HFF-Myc (cell line): ENCODE measurements at regions not wholly inside any gene's neighbourhood (a gene's known extent, or its start where the extent isn't known, plus 50 kb on each side); places are given as distances from the start of the nearest gene placed in this dataset.

Experiments used
- DNase-seq: peaks from one replicate; pipeline ENCODE4 v3.0.0-alpha.2; 2011; ENCODE audit warnings: low read depth; ENCODE audit errors: extremely low read depth
- H3K4me3 ChIP-seq: replicated peaks from 2 replicates; pipeline ENCODE4 v1.5.1; 2011; ENCODE audit warnings: low read depth, mild to moderate bottlenecking, control low read depth, low read length
- CTCF ChIP-seq: IDR thresholded peaks from 2 replicates; pipeline ENCODE4 v1.5.1; 2012; ENCODE audit warnings: mild to moderate bottlenecking, low read depth, low read length, control low read depth; ENCODE audit errors: missing control alignments

- DNase-seq, result no peak
- no peak for TF ChIP-seq CTCF
- H3K4me3 ChIP-seq, result no peak overlapping the region
Observed at GRCh38 chr14:87175175-87175574, 817.8 kb downstream of the GALC start.

GRCh38 chr14:87171141-87171540 lies 821.8 kb downstream of the GALC start:
- H3K4me3 ChIP-seq, result no peak overlapping the region
- DNase-seq, result no peak
- TF ChIP-seq CTCF, result no peak

GRCh38 chr14:87170179-87170578 lies 822.8 kb downstream of the GALC start:
- no peak for TF ChIP-seq CTCF
- DNase-seq, result no peak

GRCh38 chr14:87169362-87169761 lies 823.6 kb downstream of the GALC start:
- no peak overlapping the region for H3K4me3 ChIP-seq
- no peak for TF ChIP-seq CTCF
- DNase-seq, result no peak

More at GRCh38 chr14:87170179-87170578, 822.8 kb downstream of the GALC start:
- no peak overlapping the region for H3K4me3 ChIP-seq

GRCh38 chr14:87161502-87161901 lies 831.5 kb downstream of the GALC start:
- no peak overlapping the region for H3K4me3 ChIP-seq
- TF ChIP-seq CTCF, result no peak
- DNase-seq, result no peak

- TF ChIP-seq CTCF, result no peak
- H3K4me3 ChIP-seq, result no peak overlapping the region
- DNase-seq, result no peak
Observed at GRCh38 chr14:87160989-87161388, 832.0 kb downstream of the GALC start.

- no peak overlapping the region for H3K4me3 ChIP-seq
- no peak for TF ChIP-seq CTCF
- DNase-seq, result no peak
Observed at GRCh38 chr14:87158283-87158682, 834.7 kb downstream of the GALC start.
